Kidney epithelial cell (primary cell): ENCODE measurements at regions not wholly inside any gene's neighbourhood (a gene's known extent, or its start where the extent isn't known, plus 50 kb on each side); places are given as distances from the start of the nearest gene placed in this dataset.
"Not testable (repeated sequence)": the region's sequence is repeated elsewhere in the genome, so short reads cannot be mapped to it uniquely, and the experiment has no call there.

Experiments
- DNase-seq: peaks from one replicate; pipeline ENCODE4 v3.0.0-alpha.2; 2010; ENCODE audit warnings: low read depth
- H3K27me3 ChIP-seq: 2 replicates; pipeline ENCODE4 v1.6.0; 2011; ENCODE audit warnings: low read length; ENCODE audit not compliant: control insufficient read depth, insufficient read depth
- H3K36me3 ChIP-seq: 2 replicates; pipeline ENCODE4 v1.5.1; 2011; ENCODE audit warnings: low read length; ENCODE audit not compliant: control insufficient read depth, insufficient read depth
- H3K4me3 ChIP-seq: 2 replicates; pipeline ENCODE4 v1.5.1; 2011; ENCODE audit warnings: low read depth, mild to moderate bottlenecking, control low read depth, low read length
- TF ChIP-seq, protein P1 (sequence below): IDR thresholded peaks from 2 replicates; pipeline ENCODE4 v1.5.1; 2011; ENCODE audit warnings: mild to moderate bottlenecking, moderate library complexity, low read length, control low read depth, inconsistent platforms; ENCODE audit not compliant: insufficient read depth, poor library complexity, severe bottlenecking

DNA sequence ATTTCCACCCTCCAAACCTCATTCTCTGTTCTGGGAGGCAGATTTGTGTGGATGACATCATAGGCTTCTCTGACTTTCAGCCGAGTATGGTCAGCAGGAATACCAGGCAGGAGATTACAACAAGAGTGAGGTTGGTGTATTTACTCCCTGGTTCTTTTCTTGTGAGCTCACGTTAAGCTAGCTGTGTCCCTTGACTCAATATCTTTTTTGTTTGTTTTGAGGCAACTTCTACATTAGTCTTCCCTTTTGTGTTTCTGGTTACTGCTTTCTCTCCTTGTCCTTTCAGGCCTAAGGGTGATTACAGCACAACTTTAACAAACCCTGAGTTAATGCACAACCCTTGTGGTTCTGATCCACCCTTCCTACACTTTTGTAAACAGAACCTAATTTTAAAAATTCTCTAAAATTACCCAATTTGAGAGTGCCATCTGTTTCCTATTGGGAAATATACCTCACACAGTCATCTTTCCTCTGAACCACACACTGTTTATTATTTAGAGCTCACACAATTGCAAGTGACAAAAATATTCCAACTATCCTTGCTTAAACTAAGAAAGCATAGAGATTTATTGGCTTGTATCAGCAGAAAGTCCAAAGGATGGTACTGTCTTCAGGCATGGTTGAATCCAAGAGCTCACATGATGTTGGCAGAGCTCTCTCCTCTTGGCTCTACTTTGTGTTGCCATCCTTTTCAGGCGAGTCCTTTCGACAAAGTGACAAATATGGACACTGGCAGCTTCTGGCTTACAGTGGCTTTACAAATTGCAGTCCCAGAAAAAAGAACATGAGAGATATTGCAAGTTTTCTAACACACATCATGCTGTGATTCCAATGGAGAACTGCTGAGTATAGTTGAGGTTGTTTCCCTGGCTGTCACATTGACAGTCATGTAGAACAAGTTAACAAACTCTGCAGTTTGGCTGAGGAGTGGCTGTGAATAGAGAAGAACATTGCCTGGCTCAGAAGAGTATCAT is 150.5 kb upstream of the DDIT4L start:
- H3K4me3 ChIP-seq: no peak overlapping the region
- DNase-seq: no peak
- H3K36me3 ChIP-seq: no peaks in the 10 kb centered on the region
- H3K27me3 ChIP-seq: no peaks in the 10 kb centered on the region
- TF ChIP-seq, protein P1, sequence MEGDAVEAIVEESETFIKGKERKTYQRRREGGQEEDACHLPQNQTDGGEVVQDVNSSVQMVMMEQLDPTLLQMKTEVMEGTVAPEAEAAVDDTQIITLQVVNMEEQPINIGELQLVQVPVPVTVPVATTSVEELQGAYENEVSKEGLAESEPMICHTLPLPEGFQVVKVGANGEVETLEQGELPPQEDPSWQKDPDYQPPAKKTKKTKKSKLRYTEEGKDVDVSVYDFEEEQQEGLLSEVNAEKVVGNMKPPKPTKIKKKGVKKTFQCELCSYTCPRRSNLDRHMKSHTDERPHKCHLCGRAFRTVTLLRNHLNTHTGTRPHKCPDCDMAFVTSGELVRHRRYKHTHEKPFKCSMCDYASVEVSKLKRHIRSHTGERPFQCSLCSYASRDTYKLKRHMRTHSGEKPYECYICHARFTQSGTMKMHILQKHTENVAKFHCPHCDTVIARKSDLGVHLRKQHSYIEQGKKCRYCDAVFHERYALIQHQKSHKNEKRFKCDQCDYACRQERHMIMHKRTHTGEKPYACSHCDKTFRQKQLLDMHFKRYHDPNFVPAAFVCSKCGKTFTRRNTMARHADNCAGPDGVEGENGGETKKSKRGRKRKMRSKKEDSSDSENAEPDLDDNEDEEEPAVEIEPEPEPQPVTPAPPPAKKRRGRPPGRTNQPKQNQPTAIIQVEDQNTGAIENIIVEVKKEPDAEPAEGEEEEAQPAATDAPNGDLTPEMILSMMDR: no peak

DNA sequence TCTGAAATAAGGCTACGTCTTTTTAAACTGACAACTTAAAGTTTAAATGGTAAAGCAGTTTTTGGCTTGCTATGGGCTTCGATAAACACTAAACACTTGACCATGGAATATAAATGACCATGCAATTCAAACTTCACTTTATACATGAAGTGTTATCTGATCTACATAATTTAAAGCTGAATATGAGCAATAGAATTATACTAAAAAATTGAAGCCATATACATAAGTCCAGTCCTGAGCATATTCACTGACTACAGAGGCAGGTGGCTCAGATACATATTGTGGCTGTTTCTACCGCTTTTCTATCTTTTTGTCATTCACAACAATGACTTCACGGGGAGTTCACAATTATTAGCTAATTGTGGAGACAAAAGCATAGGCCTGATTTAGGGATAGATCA is 149.6 kb upstream of the DDIT4L start:
- TF ChIP-seq, protein P1: no peak
- no peak for DNase-seq
- H3K4me3 ChIP-seq: no peak overlapping the region

DNA sequence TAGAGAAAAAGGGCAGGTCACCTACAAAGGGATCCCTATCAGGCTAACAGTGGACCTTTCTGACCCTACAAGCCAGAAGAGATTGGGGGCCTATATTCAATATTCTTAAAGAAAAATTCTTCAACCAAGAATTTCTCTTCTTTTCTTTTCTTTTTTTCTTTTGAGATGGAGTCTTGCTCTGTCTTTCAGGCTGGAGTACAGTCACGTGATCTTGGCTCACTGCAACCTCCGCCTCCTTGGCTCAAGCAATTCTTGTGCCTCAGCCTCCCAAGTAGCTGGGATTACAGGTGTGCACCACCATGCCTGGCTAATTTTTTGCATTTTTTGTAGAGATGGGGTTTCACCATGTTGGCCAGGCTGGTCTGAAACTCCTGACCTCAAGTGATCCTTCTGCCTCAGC is 143.2 kb upstream of the DDIT4L start:
- H3K27me3 ChIP-seq, DNase-seq, H3K4me3 ChIP-seq, H3K36me3 ChIP-seq: not testable (repeated sequence)

More for the DNA sequence above, 149.6 kb upstream of the DDIT4L start:
- Histone ChIP-seq H3K36me3 (no peaks in the 10 kb centered on the region), H3K27me3 (no peaks in the 10 kb centered on the region)

DNA sequence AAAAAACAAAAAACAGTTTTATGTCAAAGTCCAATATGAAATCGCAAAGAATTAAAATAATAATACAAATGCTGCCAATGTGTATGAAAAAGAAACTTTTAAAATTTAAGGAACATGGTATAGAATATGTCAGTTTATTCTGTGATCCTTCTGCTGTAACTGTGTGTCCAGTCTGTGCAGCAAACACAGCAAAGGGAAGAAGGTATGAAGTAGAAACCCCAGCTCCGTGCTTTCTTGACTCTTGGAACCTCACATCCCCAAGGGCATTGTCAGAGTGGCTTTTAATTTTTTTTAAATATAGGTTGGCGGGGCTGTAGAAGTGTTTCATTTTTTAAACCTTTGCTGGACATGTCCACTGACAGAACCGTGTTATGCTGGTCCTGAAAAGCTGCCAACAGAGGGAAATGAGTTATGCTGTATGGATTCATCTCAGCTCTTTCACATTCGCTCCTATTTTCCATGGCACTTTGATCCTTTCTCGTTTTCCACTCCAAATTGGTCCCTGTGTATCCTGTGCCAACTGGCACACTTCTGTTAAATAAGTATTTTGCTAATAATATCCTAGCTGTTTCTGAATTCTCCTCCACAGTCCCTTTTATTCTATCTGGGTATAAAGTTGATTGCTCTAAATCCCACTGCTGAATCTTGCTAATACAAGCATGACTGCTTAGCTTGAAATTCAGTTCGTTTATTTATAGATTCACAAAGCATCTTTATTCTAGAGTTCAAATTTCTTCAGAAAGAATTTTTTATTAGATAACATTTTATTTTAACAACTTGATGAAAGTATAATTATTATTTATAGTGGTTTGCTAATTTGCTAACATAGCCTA is 127.0 kb upstream of the DDIT4L start:
- Histone ChIP-seq H3K36me3 (no peaks in the 10 kb centered on the region), H3K27me3 (no peaks in the 10 kb centered on the region), H3K4me3 (no peak overlapping the region)
- TF ChIP-seq, protein P1: no peak
- DNase-seq: no peak

DNA sequence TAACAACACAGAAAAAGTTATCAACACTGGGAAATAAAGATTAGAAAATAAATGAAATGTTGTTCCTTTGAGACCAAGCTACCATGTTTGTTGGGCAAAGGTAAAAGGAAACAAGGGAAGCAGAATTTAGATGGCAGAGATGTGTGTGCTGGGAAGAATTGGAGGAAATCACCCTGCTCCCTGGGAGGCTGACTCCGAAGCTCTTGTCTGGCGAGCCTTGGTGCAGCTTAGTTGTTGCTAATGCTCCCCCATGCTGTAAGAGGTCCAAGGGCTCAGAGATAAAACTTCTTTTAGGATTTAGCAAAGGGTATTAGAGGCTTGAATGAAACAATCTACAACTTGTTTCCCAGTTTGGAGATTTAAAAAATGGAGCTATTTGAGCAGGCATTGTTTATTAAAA is 123.8 kb upstream of the DDIT4L start:
- no peak for DNase-seq
- H3K27me3 ChIP-seq: no peaks in the 10 kb centered on the region
- H3K4me3 ChIP-seq: no peak overlapping the region
- TF ChIP-seq, protein P1: no peak
- no peaks in the 10 kb centered on the region for H3K36me3 ChIP-seq
